DMS 273 (cell line): ENCODE measurements at regions not wholly inside any gene's neighbourhood (a gene's known extent, or its start where the extent isn't known, plus 50 kb on each side); places are given as distances from the start of the nearest gene placed in this dataset.

Source experiments
- DNase-seq: peaks from one replicate; lab custom pipeline; 2025; ENCODE audit not compliant: unreplicated experiment; lab: John Stamatoyannopoulos, UW

DNA sequence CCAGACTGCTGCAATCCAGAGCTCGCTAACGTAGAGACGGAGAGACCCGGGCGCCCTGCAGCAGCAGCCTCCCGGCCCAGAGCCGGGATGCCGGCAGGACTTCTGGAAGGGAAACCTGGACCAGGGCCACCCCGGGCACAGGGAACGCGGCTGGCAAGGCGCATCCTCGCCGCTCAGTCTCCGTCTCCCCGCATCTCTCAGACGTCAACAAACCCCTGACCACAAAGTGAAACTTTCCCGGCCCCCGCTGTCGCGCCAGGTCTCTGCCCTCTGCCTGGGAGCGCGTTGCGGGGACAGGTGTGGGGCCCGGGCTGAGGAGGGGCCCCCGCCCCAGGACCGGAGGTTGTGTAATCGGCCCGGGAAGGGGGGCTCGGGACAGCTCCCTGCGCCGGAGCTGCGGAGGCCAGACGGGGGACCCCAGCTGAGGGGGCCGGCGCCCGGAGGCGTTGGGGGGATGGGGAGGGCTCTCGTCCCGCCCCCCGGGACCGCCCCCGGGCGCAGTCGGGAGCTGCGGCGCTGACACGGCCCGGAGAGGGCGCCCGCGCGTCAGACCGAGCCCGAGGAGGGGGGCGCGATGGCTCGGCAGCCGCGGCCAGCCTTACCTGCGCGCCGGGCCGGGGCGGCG is 116.6 kb upstream of the HIVEP3 start:
- DNase-seq, result peak; percentile 95

- DNase-seq, result no peak
Observed at GRCh38 chr1:42034426-42034825, 115.7 kb upstream of the HIVEP3 start.

DNA sequence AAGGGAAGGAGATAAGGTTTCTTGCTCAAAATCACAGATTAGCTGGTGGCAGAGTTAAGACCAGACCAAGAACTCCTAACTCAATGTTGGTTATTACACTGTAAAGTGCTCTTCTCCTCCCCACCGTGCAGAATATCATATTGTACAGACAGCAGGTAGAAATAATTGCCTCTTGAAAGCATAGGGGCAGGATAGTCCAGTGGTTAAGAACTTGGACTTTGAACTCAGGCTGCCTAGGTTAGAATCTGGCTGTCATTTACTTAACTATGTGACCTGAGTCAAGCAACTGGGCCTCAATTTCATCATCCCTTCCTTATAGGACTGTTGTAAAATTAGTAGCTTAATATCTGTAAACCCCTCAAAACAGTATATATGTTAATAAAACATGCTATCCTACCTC is 114.9 kb upstream of the HIVEP3 start:
- DNase-seq, result no peak

DNA sequence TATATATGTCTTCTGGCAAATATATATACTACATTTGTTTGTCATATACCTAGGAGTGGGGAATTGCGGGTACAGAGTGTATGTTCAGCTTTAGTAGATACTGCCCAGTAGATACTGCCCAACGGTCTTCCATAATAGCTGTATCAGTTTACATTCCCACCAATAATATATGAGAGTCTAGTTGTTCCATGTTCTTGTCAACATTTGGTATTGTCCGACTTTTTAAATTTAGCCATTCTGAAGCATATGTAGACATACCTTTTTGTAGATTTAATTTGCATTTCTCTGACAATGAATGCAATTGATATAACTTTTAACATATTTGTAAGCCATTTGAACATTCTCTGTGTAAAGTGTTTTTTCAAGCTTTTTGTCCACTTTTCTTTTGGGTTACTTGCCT is 99.0 kb upstream of the HIVEP3 start:
- no peak for DNase-seq

DNA sequence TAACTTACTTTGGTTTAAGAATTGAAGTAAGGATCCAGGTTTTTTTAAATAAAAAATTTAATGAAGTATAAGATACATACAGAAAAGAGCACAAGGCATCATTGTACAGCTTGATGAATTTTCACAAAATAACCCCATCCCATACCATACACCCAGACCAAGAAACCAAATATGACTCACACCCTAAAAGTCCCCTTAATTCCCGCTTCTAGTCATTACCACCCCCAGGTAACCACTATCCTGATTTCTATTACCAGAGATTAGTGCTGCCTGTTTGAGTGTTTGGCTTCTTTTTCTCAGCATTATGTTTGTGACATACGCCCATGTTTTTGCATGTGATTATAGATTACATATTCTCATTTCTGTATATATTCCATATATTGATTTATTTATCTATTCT is 98.5 kb upstream of the HIVEP3 start:
- DNase-seq, result no peak

DNA sequence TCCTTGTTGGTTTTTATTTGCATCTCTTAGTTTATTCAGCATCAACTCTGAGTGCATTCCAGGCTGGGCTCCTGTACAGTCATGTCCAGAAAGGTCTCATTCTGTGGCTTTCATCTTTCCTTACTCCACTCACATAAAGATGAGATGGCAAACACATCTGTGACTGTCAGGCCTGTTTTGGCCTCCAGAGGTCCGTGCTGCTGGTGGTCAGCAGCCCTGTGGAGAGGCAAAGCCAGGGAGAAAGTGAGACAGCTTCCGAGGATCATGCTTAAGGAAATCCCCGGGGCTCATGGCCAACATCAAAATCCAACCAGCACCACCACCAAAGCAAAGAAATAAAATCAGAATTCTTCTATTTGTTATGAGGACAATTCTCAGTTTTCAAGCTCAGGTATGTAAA is 96.1 kb upstream of the HIVEP3 start:
- DNase-seq, result no peak

DNA sequence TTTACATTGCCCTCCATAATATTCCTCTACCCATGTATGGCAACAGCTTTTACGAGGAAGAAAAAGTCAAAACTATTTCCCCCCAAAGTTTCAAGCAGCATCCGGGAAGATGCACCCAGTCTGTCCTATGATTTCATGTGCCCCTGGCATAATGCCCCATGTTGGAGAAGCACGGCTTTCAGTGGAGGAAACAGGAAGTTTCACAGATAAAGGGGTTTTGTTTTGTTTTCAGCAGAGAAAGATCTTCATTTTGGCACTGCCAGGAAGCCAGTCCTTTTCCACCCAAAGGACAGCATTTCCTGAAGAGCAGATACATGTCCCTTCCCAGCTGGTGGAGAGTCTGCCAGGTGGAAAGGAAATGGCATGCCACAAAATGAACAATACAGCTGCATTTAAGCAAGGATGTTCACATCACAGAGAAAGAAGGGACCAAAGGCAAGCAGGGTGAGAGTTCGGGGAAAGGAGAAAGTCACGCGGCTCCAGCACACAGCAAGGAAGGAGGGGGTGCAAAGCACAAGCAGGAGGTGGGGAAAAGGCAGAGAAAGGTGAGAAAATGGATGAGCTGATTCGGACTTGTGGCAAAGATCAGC is 95.3 kb upstream of the HIVEP3 start:
- no peak for DNase-seq

DNA sequence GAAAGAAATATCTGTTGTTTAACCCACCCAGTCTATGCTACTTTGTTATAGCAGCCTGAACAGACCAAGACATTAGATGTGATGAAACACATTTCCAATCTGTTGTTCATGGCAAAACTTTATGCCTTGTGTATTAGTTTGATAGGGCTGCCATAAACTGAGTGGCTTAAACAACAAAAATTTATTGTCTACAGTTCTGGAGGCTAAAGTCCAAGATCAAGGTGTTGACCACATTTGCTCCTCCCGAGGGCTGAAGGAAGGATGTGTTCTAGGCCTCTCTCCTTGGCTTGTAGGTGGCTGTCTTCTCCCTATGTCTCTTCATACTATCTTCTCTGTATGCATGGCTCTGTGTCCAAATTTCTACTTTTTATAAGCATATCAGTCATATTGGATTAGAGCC is 94.1 kb upstream of the HIVEP3 start:
- DNase-seq, result no peak

- no peak for DNase-seq
Observed at GRCh38 chr1:42010381-42010780, 91.7 kb upstream of the HIVEP3 start.

DNA sequence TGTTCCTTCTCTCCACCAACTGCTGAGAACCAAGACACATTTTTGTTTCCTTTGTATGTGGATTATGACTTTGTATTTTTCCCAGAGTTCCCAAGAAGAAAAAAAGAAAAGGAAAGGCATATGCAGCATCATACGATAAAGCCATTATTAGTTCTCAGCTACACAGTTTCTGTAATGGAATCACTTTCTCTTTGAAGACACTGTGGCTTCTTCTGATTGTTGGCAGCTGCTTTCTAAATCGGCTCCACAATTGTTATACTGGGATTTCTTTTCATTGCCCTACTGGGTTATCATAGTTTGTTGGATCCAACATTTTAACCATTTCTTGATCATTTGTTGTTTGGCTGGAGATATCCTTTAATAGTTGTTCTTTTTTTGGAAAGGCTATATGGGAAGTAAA is 89.5 kb upstream of the HIVEP3 start:
- DNase-seq, result no peak

- DNase-seq, result no peak
Observed at GRCh38 chr1:42006836-42007235, 88.1 kb upstream of the HIVEP3 start.

DNA sequence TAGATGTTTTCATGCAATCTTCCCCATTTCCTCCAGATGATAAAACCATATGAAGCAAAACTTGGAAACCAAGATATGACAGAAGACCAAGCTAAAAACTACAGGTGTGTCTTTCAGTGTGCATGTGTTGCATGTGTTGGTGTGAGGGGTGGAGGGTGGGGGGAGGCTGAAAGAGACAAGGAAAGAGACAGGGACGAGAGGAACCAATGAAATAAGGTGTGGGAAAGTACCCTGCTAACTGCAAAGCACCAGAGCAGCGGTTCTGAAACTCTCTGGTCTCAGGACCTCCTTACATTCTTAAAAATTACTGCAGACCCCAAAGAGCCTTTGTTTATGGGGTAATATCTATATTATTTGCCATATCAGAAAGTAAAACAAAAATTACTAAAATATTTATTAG is 87.4 kb upstream of the HIVEP3 start:
- DNase-seq, result no peak

- no peak for DNase-seq
Observed at GRCh38 chr1:42005530-42005929, 86.8 kb upstream of the HIVEP3 start.

GRCh38 chr1:42004860-42005259 is 86.1 kb upstream of the HIVEP3 start:
- DNase-seq, result no peak

- no peak for DNase-seq
Observed at GRCh38 chr1:42004322-42004721, 85.6 kb upstream of the HIVEP3 start.

GRCh38 chr1:42003433-42003832 is 84.7 kb upstream of the HIVEP3 start:
- DNase-seq, result peak; percentile 91

- DNase-seq, result peak; percentile 58
Observed at GRCh38 chr1:42002220-42002619, 83.5 kb upstream of the HIVEP3 start.

GRCh38 chr1:42000766-42001165 is 82.0 kb upstream of the HIVEP3 start:
- peak; percentile 45 for DNase-seq

DNA sequence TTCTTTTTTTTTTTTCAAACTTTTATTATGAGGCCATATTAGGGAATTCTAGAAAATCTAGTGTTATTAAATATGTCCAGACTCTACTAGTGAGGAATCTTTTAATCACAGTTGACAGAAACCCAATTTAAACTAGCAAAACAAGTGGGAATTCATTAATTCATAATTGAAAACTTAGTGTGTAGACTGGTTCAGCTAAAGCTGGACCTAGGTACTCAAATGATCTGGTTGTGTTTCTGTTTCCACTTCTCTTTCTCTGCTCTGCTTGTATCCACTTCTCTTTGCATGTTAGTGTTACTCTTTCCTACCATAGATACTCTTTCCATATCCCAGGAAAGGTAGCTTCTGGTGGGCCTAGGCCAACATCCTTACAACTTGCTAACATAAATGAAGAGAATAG is 81.2 kb upstream of the HIVEP3 start:
- no peak for DNase-seq

- DNase-seq, result no peak
Observed at GRCh38 chr1:41998250-41998649, 79.5 kb upstream of the HIVEP3 start.

- DNase-seq, result no peak
Observed at GRCh38 chr1:41997153-41997552, 78.4 kb upstream of the HIVEP3 start.

- DNase-seq, result no peak
Observed at GRCh38 chr1:41995441-41996130, 76.9 kb upstream of the HIVEP3 start.
